Epithelial cell of prostate (primary cell): ENCODE measurements at regions not wholly inside any gene's neighbourhood (a gene's known extent, or its start where the extent isn't known, plus 50 kb on each side); places are given as distances from the start of the nearest gene placed in this dataset.

ENCODE experiments used
- DNase-seq: peaks from one replicate; pipeline ENCODE4 v3.0.0-alpha.2; 2011; ENCODE audit warnings: low read depth, low spot score
- H3K27ac ChIP-seq: fragments of 450-650 bp; 2 replicates; pipeline ENCODE4 v1.5.1; 2017; ENCODE audit warnings: mild to moderate bottlenecking

DNA sequence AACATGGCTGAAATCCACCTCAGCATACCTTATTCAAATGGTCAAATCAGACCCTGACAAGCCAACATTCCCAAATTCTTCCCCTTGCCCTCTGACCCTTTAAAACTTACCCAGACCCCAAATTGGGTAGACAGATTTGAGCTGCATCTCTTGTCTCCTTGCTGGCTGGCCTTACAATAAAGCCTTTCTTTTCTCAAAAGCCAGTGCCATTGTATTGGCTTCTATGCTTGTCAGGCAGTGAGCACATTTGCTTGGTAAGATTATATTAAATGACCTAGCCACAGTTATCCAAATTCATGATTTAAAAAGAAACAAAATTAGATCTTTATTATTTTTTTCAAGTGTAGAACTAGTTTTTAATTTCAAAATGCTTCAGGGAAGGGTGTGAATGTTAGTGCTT lies 67.8 kb upstream of the FAM83B start:
- no peak overlapping the region for H3K27ac ChIP-seq
- no peak for DNase-seq

GRCh38 chr6:54784011-54784410 lies 62.6 kb upstream of the FAM83B start:
- no peak overlapping the region for H3K27ac ChIP-seq
- DNase-seq: no peak

GRCh38 chr6:54786154-54786553 lies 60.4 kb upstream of the FAM83B start:
- H3K27ac ChIP-seq: no peak overlapping the region
- DNase-seq: no peak

- H3K27ac ChIP-seq: no peak overlapping the region
- no peak for DNase-seq
These were observed 58.7 kb upstream of the FAM83B start for GRCh38 chr6:54787825-54788224.
